HCT116 (cell line): ENCODE measurements at regions not wholly inside any gene's neighbourhood (a gene's known extent, or its start where the extent isn't known, plus 50 kb on each side); places are given as distances from the start of the nearest gene placed in this dataset.
A peak's percentile ranks its signal among the peaks of the same experiment; 100 is the strongest.

Experiments
- ATAC-seq: fragments of 200-7000 bp; cut with Tn5 transposase; 2 replicates; pipeline ENCODE4 v1.9.1; 2020; ENCODE audit warnings: mild to moderate bottlenecking, moderate library complexity
- BruUV-seq: library from RNA; stranded (reverse); fragments of 400-500 nt; replicated peaks from 2 replicates; lab custom pipeline; 2021; lab: Mats Ljungman, UMichigan
- CTCF ChIA-PET: fragments of 300-600 bp; sonication (Branson Sonifier 250); formaldehyde crosslinking; loops from one replicate; lab custom pipeline; 2021; ENCODE audit warnings: antibody characterized with exemption; lab: Charles Lee
- POLR2A ChIA-PET: fragments of 300-600, 350-600 bp; sonication (Branson Sonifier 250); formaldehyde crosslinking; loops from one replicate; lab custom pipeline; 2021; ENCODE audit warnings: antibody characterized with exemption; lab: Charles Lee
- RAD21 ChIA-PET, 2 experiments: fragments of 300-600 bp; sonication (Branson Sonifier 250); formaldehyde crosslinking; loops; one replicate each; lab custom pipeline; 2023; ENCODE audit warnings: low total read pairs in 2 of 2; ENCODE audit not compliant: uncharacterized antibody in 2 of 2, unreplicated experiment in 2 of 2, low non-redundant PET in 1 of 2; lab: Charles Lee
- DNase-seq: peaks from one replicate; pipeline ENCODE4 v3.0.0-alpha.2; 2010; ENCODE audit warnings: low read depth, low spot score
- H2AFZ ChIP-seq: fragments of 200-600 bp; shearing (Covaris generic), sonication (generic); 2 replicates; pipeline ENCODE4 v1.6.1; 2017; ENCODE audit warnings: low read depth, mixed run types, mixed read lengths, antibody characterized with exemption, low read length; ENCODE audit not compliant: poor library complexity, severe bottlenecking
- H3K27ac ChIP-seq: 2 replicates; pipeline ENCODE4 v1.5.1; 2012; ENCODE audit warnings: low read depth, low read length
- H3K27me3 ChIP-seq: fragments of 200-600 bp; sonication (generic); 2 replicates; pipeline ENCODE4 v1.6.1; 2016; ENCODE audit warnings: mixed run types, low read length, mixed read lengths; ENCODE audit not compliant: insufficient read depth
- H3K36me3 ChIP-seq, 2 experiments: fragments of 200-500 bp in 1 of 2; fragments of 200-600 bp in 1 of 2; sonication (Bioruptor generic) in 1 of 2; sonication (generic) in 1 of 2; 2 replicates each; pipeline versions ENCODE4 v1.5.1 to v1.6.1; 2014 to 2016; ENCODE audit warnings: low read length in 2 of 2, inconsistent platforms in 1 of 2, mixed read lengths in 1 of 2, mixed run types in 1 of 2; ENCODE audit not compliant: insufficient read depth in 2 of 2, control insufficient read depth in 1 of 2
- H3K4me1 ChIP-seq, 2 experiments: fragments of 200-600 bp in 1 of 2; sonication (generic) in 1 of 2; 2 replicates each; pipeline versions ENCODE4 v1.5.1 to v1.6.1; 2012 to 2017; ENCODE audit warnings: low read length in 2 of 2, inconsistent platforms in 1 of 2, mild to moderate bottlenecking in 1 of 2, mixed read lengths in 1 of 2, mixed run types in 1 of 2, moderate library complexity in 1 of 2; ENCODE audit not compliant: insufficient read depth in 2 of 2, control insufficient read depth in 1 of 2
- H3K4me2 ChIP-seq: fragments of 200-600 bp; sonication (generic); 2 replicates; pipeline ENCODE4 v1.6.1; 2017; ENCODE audit warnings: mixed run types, low read length, mixed read lengths
- H3K4me3 ChIP-seq, 2 experiments: fragments of 200-600 bp in 1 of 2; sonication (generic) in 1 of 2; replicated peaks in 1 of 2; 2 replicates each; pipeline ENCODE4 v1.5.1; 2011 to 2016; ENCODE audit warnings: low read length in 2 of 2, control low read depth in 1 of 2, low read depth in 1 of 2, mild to moderate bottlenecking in 1 of 2, mixed read lengths in 1 of 2, mixed run types in 1 of 2
- H3K79me2 ChIP-seq: fragments of 200-600 bp; sonication (generic); 2 replicates; pipeline ENCODE4 v1.6.1; 2017; ENCODE audit warnings: mild to moderate bottlenecking, mixed run types, low read length, moderate library complexity, mixed read lengths; ENCODE audit not compliant: insufficient read depth
- H3K9ac ChIP-seq: fragments of 200-600 bp; sonication (generic); 2 replicates; pipeline ENCODE4 v1.6.1; 2016; ENCODE audit warnings: low read length, mixed read lengths
- H3K9me2 ChIP-seq: fragments of 200-600 bp; sonication (generic), shearing (Covaris generic); 2 replicates; pipeline ENCODE4 v1.6.1; 2017; ENCODE audit warnings: mixed run types, mild to moderate bottlenecking, moderate library complexity; ENCODE audit not compliant: insufficient read depth
- H3K9me3 ChIP-seq, 2 experiments: fragments of 200-500 bp in 1 of 2; fragments of 200-600 bp in 1 of 2; sonication (Bioruptor generic) in 1 of 2; sonication (generic) in 1 of 2; 2 replicates each; pipeline ENCODE4 v1.6.1; 2014 to 2017; ENCODE audit warnings: low read length in 2 of 2, mixed read lengths in 2 of 2, inconsistent platforms in 1 of 2, low read depth in 1 of 2, mild to moderate bottlenecking in 1 of 2, mixed run types in 1 of 2, moderate library complexity in 1 of 2; ENCODE audit not compliant: control insufficient read depth in 1 of 2, insufficient read depth in 1 of 2
- H4K20me1 ChIP-seq: fragments of 200-600 bp; sonication (generic), shearing (Covaris generic); 2 replicates; pipeline ENCODE4 v1.6.1; 2017; ENCODE audit warnings: mixed run types, mild to moderate bottlenecking, moderate library complexity; ENCODE audit not compliant: insufficient read depth
- ATF3 ChIP-seq: IDR thresholded peaks from 2 replicates; pipeline ENCODE4 v1.6.1; 2012
- CBX3 ChIP-seq: IDR thresholded peaks from 2 replicates; pipeline ENCODE4 v1.6.1; 2012; ENCODE audit warnings: low read depth
- CTCF ChIP-seq, 3 experiments: fragments of 200-600 bp in 1 of 3; sonication (generic) in 1 of 3; IDR thresholded peaks in 2 of 3; conservative IDR thresholded peaks in 1 of 3; 2 replicates each; pipeline ENCODE4 v1.5.1; 2012 to 2017; ENCODE audit warnings: low read depth in 2 of 3, low read length in 2 of 3, antibody characterized with exemption in 1 of 3, borderline replicate concordance in 1 of 3, control low read depth in 1 of 3, mild to moderate bottlenecking in 1 of 3, mixed read lengths in 1 of 3, mixed run types in 1 of 3, moderate library complexity in 1 of 3; ENCODE audit not compliant: insufficient read depth in 1 of 3
- EGR1 ChIP-seq: IDR thresholded peaks from 2 replicates; pipeline ENCODE4 v1.6.1; 2012; ENCODE audit warnings: low read depth
- ELF1 ChIP-seq: IDR thresholded peaks from 2 replicates; pipeline ENCODE4 v1.6.1; 2012; ENCODE audit warnings: low read depth, borderline replicate concordance
- EZH2phosphoT487 ChIP-seq: fragments of 200-600 bp; IDR thresholded peaks from 2 replicates; pipeline ENCODE4 v1.6.1; 2018; ENCODE audit warnings: antibody characterized with exemption, borderline replicate concordance
- JUND ChIP-seq: IDR thresholded peaks from 2 replicates; pipeline ENCODE4 v1.6.1; 2012
- POLR2A ChIP-seq: IDR thresholded peaks from 2 replicates; pipeline ENCODE4 v1.7.0; 2011; ENCODE audit warnings: borderline replicate concordance; ENCODE audit not compliant: insufficient read depth, insufficient read length; ENCODE audit errors: extremely low read depth
- POLR2AphosphoS5 ChIP-seq: IDR thresholded peaks from 2 replicates; pipeline ENCODE4 v1.6.1; 2011; ENCODE audit warnings: mild to moderate bottlenecking, low read depth, low read length, moderate library complexity
- RAD21 ChIP-seq: IDR thresholded peaks from 2 replicates; pipeline ENCODE4 v1.6.1; 2012; ENCODE audit warnings: low read depth, mild to moderate bottlenecking
- REST ChIP-seq: IDR thresholded peaks from 2 replicates; pipeline ENCODE4 v1.6.1; 2012; ENCODE audit warnings: low read depth
- SIN3A ChIP-seq: IDR thresholded peaks from 2 replicates; pipeline ENCODE4 v1.6.1; 2012; ENCODE audit warnings: low read depth
- TCF7L2 ChIP-seq: IDR thresholded peaks from 2 replicates; pipeline ENCODE4 v1.7.0; 2011; ENCODE audit warnings: borderline replicate concordance, inconsistent platforms; ENCODE audit not compliant: insufficient read depth, insufficient read length; ENCODE audit errors: extremely low read depth
- ZBTB33 ChIP-seq: IDR thresholded peaks from 2 replicates; pipeline ENCODE4 v1.6.1; 2011; ENCODE audit warnings: mild to moderate bottlenecking, low read length, moderate library complexity; ENCODE audit not compliant: insufficient replicate concordance; ENCODE audit errors: extremely low read depth
- intact Hi-C: fragments of 100-400 bp; cut with micrococcal nuclease; formaldehyde crosslinking; loops from 2 replicates; pipeline ENCODE4 v1.10.0; 2022
- TF ChIP-seq, protein P1 (sequence below): IDR thresholded peaks from 2 replicates; pipeline ENCODE4 v1.6.1; 2012

- Histone ChIP-seq H3K79me2 (no peaks in the 10 kb centered on the region), H3K36me3 (no peaks in the 10 kb centered on the region), H3K9ac (no peak overlapping the region), H3K9me3 (no peaks in the 10 kb centered on the region), H4K20me1 (no peaks in the 10 kb centered on the region), H3K27ac (no peak overlapping the region), H3K4me3 (no peak overlapping the region), H3K4me2 (no peak overlapping the region), H3K27me3 (no peaks in the 10 kb centered on the region), H2AFZ (peak overlapping the region; percentile 37)
- POLR2A ChIA-PET, result no interaction called here
- ATAC-seq, result no peak
- DNase-seq, result no peak
- BruUV-seq, result no TSS peak
- TF ChIP-seq JUND (no peak), CBX3 (no peak), SIN3A (no peak), REST (no peak), POLR2AphosphoS5 (no peak), RAD21 (no peak), TCF7L2 (no peak), EGR1 (no peak), CTCF (IDR thresholded peaks at IDR 0.05 in 2 of 3, conservative IDR thresholded peaks at IDR 0.05 in 1 of 3; ENCODE audit: borderline replicate concordance in 1 of 3, insufficient read depth in 1 of 3, low read depth in 2 of 3, low read length in 2 of 3) (no peak), ZBTB33 (no peak), ELF1 (no peak), ATF3 (no peak), POLR2A (no peak), EZH2phosphoT487 (no peak)
- TF ChIP-seq, protein P1, sequence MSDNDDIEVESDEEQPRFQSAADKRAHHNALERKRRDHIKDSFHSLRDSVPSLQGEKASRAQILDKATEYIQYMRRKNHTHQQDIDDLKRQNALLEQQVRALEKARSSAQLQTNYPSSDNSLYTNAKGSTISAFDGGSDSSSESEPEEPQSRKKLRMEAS, result no peak
- TF ChIP-seq, all 23 proteins: peak for 0
- intact Hi-C loops, result no loop called here
- ChIA-PET CTCF (no interaction called here), RAD21 (no interaction called here)
- Histone ChIP-seq H3K9me2 (no peaks in the 10 kb centered on the region), H3K4me1 (no peaks in the 10 kb centered on the region)
Observed at GRCh38 chr3:104132566-104133403, 1233.9 kb upstream of the ALCAM start.
